ENCODE measurements at regions not wholly inside any gene's neighbourhood (a gene's known extent, or its start where the extent isn't known, plus 50 kb on each side); places are given as distances from the start of the nearest gene placed in this dataset.

DNA sequence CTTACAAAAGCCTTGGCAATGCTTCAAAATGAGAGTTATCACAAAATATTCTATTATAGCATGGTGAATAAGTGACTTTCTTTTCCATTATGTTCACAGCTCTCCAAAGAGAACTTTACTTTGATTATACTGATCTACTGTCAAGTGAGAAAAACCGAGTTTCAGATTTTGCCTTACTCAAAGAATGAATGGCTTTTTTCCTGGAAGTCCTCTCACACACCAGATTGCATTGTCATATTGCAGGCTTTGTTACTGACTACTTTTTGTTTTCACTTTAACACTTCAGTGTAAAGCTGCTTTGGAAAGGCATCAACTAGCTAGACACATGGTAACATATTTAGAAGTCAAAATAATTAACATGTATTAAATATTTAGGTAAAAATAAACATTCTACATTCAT lies 765.2 kb upstream of the NUDT12 start:
- no peak for DNase-seq

DNA sequence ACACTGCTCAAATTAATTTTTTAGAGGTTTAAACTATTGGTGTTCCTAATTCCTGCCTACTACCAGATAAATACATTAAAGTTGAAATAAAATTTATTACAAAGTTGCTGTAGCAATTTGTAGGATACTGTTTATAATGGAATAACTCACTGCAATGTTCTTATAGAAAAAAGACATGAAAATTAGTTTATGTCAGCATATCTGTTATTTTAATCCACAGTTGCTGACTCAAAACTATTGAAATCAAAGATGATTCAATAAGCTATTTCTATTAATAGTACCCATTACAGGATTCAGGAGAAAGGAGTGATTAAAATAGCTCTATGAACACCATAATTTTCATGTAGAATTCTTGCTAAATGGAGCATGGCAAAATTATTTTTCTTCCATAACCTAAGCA lies 764.4 kb upstream of the NUDT12 start:
- DNase-seq: no peak

GRCh38 chr5:104325356-104325755 lies 762.8 kb upstream of the NUDT12 start:
- no peak for DNase-seq

GRCh38 chr5:104316676-104317075 lies 754.1 kb upstream of the NUDT12 start:
- DNase-seq: peak; percentile 7

- no peak for DNase-seq
These were observed 749.9 kb upstream of the NUDT12 start for GRCh38 chr5:104312481-104312880.

DNA sequence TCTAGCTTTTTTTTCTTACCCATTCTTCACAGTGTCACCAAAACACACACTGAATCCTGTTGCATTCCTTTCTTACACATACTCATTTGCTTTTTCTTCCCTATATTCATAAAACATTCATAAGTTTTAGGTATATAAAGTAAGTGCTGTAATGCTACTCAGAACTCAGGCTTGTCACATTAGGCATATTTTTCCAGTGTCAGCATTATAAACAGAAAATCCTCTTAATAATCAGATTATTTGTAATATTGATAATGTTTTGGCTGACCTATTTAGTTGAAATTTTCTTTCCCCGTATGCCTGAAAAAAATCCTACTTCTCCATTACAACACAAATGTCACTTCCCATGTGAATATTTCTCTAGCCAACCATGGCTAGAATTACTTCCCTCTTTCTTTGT lies 743.0 kb upstream of the NUDT12 start:
- DNase-seq: no peak

GRCh38 chr5:104299998-104300706 lies 737.6 kb upstream of the NUDT12 start:
- DNase-seq: no peak

- no peak for DNase-seq
These were observed 735.9 kb upstream of the NUDT12 start for GRCh38 chr5:104298518-104298917.

DNA sequence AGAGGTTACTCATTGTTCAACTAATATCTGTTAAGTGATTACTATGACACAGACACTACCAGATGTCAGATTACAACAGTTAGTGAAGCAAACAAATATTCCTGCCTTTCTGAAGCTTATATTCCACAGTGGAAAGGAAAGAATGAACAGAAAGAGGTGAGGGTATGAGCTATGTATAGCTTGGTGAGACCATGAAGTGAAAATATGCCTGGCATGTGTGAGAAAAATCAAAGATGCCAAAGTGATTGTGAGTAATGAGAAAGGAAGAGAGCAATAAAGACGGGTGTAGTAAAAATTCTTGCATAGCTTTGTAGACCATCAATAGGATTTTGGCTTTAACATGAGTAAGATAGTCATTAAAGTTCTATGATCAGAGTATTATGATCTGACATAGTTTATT lies 734.5 kb upstream of the NUDT12 start:
- no peak for DNase-seq

DNA sequence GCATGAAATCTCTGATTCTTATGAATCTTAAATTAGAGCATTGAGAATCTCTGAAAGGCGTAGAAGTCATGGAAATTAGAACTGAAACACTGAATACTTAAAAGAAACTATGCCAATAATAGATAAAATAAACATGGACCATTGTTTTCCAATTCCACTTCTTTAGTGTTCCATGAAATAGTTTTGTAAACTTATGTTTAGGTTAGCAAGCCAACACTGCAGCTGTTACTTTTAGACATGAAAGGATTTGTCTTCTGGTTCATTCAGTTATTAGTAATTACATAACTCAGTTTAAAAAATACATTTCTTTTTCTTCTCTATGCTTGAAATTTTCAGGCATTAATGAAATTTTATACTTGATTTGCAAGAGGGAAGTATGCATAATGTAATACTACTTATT lies 733.4 kb upstream of the NUDT12 start:
- DNase-seq: no peak

GRCh38 chr5:104283136-104283535 lies 720.5 kb upstream of the NUDT12 start:
- DNase-seq: no peak

GRCh38 chr5:104273725-104274124 lies 711.1 kb upstream of the NUDT12 start:
- no peak for DNase-seq

GRCh38 chr5:104267320-104268015 lies 704.9 kb upstream of the NUDT12 start:
- DNase-seq: no peak

DNA sequence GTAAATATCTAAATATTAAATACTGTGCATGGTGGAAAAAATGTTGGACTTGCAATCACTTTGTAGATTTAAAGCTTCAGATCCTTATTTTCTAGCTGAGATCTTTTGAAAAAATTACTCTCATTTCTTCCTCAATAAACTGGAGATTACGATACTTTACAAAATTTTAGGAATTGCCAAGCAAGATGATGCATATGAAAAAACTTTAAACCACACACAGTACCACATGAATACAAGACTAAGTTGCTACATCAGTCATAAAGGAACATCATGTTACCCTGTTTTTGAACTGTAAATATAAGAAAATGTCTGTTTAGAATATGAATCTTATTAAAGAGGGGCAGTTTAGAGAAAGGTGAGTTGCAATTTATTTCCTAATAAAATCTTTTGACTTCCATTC lies 703.6 kb upstream of the NUDT12 start:
- DNase-seq: no peak

DNA sequence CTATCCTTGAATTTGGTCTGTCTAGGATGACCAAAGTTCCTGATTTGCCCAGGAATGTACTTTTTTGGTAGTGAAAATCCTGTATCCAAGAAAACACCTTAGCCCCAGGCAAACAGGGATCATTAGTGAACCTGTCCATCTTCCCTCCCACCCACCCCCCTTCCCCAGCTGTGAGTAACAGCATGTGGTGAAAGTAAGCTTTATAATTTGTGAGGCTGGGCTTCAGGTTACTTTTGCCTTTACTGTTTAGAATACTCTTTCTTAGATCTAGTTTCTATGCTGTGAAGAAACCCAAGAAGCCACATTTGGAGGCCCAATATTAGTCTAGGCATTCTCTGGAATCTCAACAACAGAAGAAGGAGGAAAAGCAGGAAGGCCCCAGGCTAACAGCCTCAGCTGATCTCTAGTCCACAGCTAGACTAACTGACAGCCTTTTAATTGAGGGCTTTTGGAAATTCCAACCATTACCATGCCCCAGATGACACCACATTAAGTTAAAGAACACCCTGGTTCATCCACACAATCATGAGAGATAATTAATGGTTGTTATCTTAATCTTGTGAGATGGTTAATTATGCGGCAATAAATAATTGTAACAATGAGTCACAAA lies 703.0 kb upstream of the NUDT12 start:
- no peak for DNase-seq

- DNase-seq: no peak
These were observed 684.7 kb upstream of the NUDT12 start for GRCh38 chr5:104247260-104247659.

DNA sequence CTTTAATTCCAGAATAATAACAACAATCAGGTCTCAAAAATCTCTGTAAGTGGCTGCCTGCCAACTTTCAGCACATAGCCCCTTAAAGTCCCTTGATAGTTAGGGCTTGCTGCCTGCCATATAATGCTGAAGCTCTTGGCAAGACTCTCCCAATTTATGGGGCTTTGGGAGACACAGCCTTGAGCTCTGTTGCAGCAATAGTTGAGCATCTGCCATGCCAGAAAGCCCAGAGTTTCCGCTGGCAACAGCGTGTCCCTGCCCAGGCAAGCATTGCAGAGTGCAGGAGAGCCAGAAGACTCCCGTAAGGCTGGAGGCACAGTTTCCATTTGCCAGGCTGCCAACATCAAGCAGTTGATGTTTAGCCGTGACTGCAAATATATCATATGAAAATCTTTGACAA lies 678.5 kb upstream of the NUDT12 start:
- no peak for DNase-seq

DNA sequence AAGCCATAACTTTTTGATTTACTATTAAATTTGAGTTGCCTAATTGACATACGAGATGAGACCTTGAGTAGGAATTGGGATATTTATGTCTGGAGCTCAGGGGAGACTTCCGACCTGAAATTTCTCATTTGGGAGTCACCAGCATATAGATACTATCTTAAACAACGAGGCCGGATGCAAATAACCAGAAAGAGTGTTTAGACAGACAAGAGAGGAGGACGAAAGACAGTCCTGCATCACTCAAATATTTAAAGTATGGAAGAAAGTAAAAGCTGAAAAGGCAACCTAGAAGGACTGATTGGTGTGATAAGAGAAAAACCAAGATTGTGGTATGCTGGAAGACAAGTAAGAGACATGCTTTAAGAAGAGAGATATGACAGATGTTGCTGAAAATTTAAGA lies 675.0 kb upstream of the NUDT12 start:
- no peak for DNase-seq

DNA sequence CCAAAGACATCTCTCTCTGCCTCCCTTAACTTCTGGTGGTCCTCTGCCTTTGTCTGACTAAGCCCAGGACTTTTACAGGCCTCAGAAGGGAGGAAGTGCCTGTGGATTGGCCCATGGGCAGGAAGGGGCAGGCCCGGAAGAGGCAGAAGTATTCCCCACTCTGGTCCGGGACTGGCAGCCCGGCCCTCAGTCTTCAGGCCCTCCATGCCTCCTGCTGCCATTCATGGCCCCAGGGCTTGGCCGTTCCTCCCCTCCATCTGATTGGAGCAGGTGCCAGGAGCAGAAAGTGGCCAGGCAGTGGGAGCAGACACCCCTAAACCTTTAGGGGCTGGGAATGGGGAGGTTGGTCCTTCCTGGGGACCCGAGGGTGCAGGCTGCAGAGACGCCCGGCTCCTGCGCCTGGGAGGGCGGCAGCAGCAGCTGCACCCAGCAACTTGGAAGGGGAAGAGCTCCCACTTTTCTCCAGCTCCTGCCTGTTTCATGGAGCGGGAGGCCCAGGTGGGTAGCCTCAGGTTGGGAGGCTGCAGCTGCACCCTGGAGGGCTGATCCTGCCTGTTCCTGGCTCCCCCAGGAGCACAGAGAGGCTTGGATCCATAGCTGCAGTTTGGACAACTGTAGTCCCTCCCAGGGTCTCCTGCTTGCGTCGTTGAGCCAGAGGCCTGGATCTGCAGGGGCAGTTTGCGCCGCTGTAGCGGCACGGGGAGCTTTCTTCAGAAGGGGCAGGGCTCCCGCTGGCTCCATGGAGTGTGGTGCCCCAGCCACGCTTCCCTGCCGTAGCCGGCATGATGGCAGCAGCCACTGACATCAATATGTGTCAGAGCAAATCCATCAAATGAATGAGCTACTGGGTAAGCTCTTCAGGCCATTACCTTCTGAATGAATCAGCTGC lies 661.5 kb upstream of the NUDT12 start:
- DNase-seq: no peak

DNA sequence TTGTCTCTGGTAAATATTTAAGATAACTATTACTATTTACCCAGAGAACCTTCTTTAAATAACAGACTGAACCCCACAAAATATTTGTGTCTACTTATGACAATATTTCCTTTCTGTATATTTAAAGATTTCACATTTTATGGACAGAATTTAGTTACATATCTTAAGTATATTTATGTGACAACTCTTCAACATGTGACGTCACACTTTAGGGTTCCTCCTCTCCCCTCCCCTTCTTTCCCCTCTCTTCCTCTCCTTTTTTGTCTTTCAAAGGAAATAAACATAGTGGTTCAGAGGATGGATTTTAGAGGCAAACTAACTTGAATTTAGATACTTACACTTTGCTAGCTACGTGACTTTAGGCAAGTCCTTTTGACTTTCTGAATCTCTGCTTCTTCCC lies 655.6 kb upstream of the NUDT12 start:
- no peak for DNase-seq

DNA sequence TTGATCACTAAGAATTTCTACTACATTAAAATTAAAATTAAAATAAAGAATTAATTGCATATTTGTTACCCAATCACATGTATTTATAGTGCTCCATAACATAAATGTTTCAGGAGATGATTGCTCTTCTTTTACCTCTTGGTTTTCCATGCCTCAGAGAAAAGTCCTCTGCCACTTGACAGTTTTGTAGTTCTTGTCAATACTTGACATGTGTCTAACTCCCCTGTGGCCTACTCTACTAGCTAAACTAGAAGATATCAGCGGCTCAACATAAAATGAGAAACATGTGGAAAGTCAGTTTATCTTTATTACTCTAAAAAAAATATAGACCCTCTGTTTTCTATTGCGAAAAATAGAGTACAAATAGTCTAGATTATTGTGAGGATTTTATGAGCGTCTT lies 650.6 kb upstream of the NUDT12 start:
- DNase-seq: no peak

DNA sequence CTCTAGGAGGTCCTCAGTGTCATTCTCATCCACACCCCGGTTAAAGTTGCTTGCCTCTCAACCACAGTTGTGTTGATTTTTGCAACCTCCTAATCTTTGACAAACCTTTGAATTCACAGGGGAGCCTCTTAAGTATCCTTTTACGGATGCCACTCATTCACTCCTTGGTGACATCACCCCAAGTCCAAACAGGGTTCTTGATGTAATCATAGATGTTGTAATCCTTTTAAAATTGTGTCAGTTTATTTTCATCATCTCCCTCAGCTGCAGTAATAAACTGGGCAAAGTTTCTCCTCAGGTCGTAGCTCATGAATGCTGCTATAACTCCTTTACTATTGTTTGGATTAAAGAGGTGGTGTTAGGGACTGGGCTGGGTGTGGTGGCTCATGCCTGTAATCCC lies 637.2 kb upstream of the NUDT12 start:
- DNase-seq: no peak

DNA sequence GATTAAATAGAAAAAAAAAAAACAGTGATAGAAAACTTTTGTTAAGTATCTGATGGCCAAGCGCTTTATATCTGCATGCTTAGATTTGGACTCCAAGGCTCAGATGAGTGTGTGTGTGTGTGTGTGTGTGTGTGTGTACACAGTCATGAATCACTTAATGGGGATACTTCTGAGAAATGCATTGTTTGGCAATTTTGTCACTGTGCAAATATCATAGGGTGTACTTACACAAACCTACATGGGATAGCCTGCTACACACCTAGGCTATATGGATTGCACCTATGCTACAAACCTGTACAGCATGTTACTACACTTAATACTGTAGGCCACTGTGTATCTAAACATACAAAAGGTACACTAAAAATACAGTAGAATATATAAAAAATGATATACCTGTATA lies 635.6 kb upstream of the NUDT12 start:
- DNase-seq: no peak

Data from GDM1 (cell line).